Astrocyte (in vitro differentiated cells and primary cell): ENCODE measurements at regions not wholly inside any gene's neighbourhood (a gene's known extent, or its start where the extent isn't known, plus 50 kb on each side); places are given as distances from the start of the nearest gene placed in this dataset.

Experiments
- CTCF ChIP-seq: IDR thresholded peaks from 2 replicates; pipeline ENCODE4 v1.5.1; 2011; ENCODE audit warnings: low read depth, mild to moderate bottlenecking, inconsistent platforms, low read length, moderate library complexity; ENCODE audit not compliant: insufficient read depth
- EZH2 ChIP-seq: IDR thresholded peaks from 2 replicates; pipeline ENCODE4 v1.6.1; 2012; ENCODE audit warnings: mild to moderate bottlenecking, low read length, inconsistent platforms; ENCODE audit not compliant: insufficient read depth

- TF ChIP-seq CTCF, result no peak
- TF ChIP-seq EZH2, result no peak
These were observed 127.2 kb upstream of the IER5L start for GRCh38 chr9:129305246-129305645.
